ENCODE measurements at regions not wholly inside any gene's neighbourhood (a gene's known extent, or its start where the extent isn't known, plus 50 kb on each side); places are given as distances from the start of the nearest gene placed in this dataset.

- FAIRE-seq, result no peak
- DNase-seq (ENCODE audit: insufficient read length, low spot score), result no peak
- no peak for TF ChIP-seq CTCF (IDR thresholded peaks at IDR 0.05; ENCODE audit: insufficient read depth, missing control alignments)
These were observed 141.4 kb downstream of the MAFB start for GRCh38 chr20:40547483-40548091.

- FAIRE-seq, result no peak
- no peak for TF ChIP-seq CTCF (IDR thresholded peaks at IDR 0.05; ENCODE audit: insufficient read depth, missing control alignments)
- DNase-seq (ENCODE audit: insufficient read length, low spot score), result no peak
These were observed 143.6 kb downstream of the MAFB start for GRCh38 chr20:40545478-40545877.

DNA sequence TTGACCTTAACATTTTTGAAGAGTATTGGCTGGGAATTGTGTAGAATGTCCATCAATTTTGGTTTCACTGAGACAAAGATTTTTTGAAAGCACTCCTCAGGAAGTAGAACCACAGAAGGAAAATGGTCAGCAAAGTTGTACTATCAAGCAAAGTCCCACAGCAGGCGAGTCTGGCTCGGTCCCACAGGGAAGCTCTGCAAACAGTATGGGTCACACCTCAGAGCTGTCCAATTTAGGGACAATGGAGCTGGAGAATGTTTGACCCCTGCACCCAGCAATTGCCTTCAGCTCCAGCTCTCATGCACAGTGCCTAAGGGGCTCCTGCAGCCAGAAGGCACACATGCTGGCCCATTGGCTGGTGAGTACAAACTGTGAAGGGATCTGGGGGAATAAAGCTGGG lies 147.0 kb downstream of the MAFB start:
- no peak for TF ChIP-seq CTCF (IDR thresholded peaks at IDR 0.05; ENCODE audit: insufficient read depth, missing control alignments)
- DNase-seq (ENCODE audit: insufficient read length, low spot score), result no peak
- FAIRE-seq, result no peak

GRCh38 chr20:40540166-40540565 lies 148.9 kb downstream of the MAFB start:
- TF ChIP-seq CTCF (IDR thresholded peaks at IDR 0.05; ENCODE audit: insufficient read depth, missing control alignments), result no peak
- no peak for FAIRE-seq

GRCh38 chr20:40538131-40538530 lies 150.9 kb downstream of the MAFB start:
- TF ChIP-seq CTCF (IDR thresholded peaks at IDR 0.05; ENCODE audit: insufficient read depth, missing control alignments), result no peak
- no peak for DNase-seq (ENCODE audit: insufficient read length, low spot score)
- FAIRE-seq, result no peak

More at GRCh38 chr20:40540166-40540565, 148.9 kb downstream of the MAFB start:
- no peak for DNase-seq (ENCODE audit: insufficient read length, low spot score)

GRCh38 chr20:40536808-40537207 lies 152.2 kb downstream of the MAFB start:
- no peak for TF ChIP-seq CTCF (IDR thresholded peaks at IDR 0.05; ENCODE audit: insufficient read depth, missing control alignments)
- no peak for DNase-seq (ENCODE audit: insufficient read length, low spot score)
- no peak for FAIRE-seq

DNA sequence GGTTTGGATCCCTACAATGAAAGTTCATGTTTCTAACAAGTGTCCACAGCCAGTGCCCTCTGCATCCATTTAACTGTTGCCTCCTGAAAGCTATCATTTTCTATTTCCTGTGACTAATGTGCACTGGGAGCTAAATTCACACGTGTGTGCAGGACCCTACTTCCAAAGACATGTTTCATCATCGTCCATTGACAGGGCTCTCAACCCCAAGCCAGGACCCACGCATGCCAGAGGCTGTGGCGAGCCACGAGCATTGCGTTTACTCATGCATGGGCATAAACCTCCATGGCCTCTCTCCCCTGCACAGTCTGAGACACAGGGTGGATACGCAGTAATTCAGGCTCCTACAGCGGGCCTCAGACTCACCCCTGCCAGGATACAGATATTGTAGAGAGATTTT lies 153.2 kb downstream of the MAFB start:
- FAIRE-seq (no peak), DNase-seq (ENCODE audit: insufficient read length, low spot score) (no peak)
- no peak for TF ChIP-seq CTCF (IDR thresholded peaks at IDR 0.05; ENCODE audit: insufficient read depth, missing control alignments)

All from D721Med (cell line).